Neuronal stem cell (in vitro differentiated cells): ENCODE measurements at regions not wholly inside any gene's neighbourhood (a gene's known extent, or its start where the extent isn't known, plus 50 kb on each side); places are given as distances from the start of the nearest gene placed in this dataset.

Experiments used
- DNase-seq: peaks from one replicate; pipeline ENCODE4 v3.0.0-alpha.2; 2013; ENCODE audit warnings: low spot score
- H2AFZ ChIP-seq: one replicate; pipeline ENCODE4 v1.6.1; 2013; ENCODE audit warnings: mild to moderate bottlenecking, low read length, inconsistent platforms
- H2AK5ac ChIP-seq: 2 replicates; pipeline ENCODE4 v1.6.1; 2013; ENCODE audit warnings: low read depth, mild to moderate bottlenecking, inconsistent platforms, low read length, moderate library complexity, mixed read lengths
- H2BK120ac ChIP-seq: 2 replicates; pipeline ENCODE4 v1.6.1; 2013; ENCODE audit warnings: low read depth, mild to moderate bottlenecking, inconsistent platforms, low read length, moderate library complexity, mixed read lengths
- H2BK12ac ChIP-seq: one replicate; pipeline ENCODE4 v1.6.1; 2013; ENCODE audit warnings: low read length, inconsistent platforms
- H2BK15ac ChIP-seq: 2 replicates; pipeline ENCODE4 v1.6.1; 2013; ENCODE audit warnings: mild to moderate bottlenecking, low read length, inconsistent platforms, mixed read lengths
- H2BK5ac ChIP-seq: one replicate; pipeline ENCODE4 v1.6.1; 2013; ENCODE audit warnings: inconsistent platforms, mild to moderate bottlenecking, low read length, moderate library complexity
- H3K14ac ChIP-seq: one replicate; pipeline ENCODE4 v1.6.1; 2013; ENCODE audit warnings: low read length, inconsistent platforms
- H3K18ac ChIP-seq: 2 replicates; pipeline ENCODE4 v1.6.1; 2013; ENCODE audit warnings: low read length, inconsistent platforms
- H3K23ac ChIP-seq: 2 replicates; pipeline ENCODE4 v1.6.1; 2013; ENCODE audit warnings: low read depth, mild to moderate bottlenecking, mixed read lengths, low read length, inconsistent platforms; ENCODE audit not compliant: poor library complexity
- H3K27ac ChIP-seq: replicated peaks from 3 replicates; pipeline ENCODE4 v1.5.1; 2013; ENCODE audit warnings: low read length, inconsistent platforms
- H3K27me3 ChIP-seq, 3 experiments: 2 replicates each; pipeline ENCODE4 v1.6.1; 2013; ENCODE audit warnings: low read length in 3 of 3, mild to moderate bottlenecking in 2 of 3, inconsistent platforms in 1 of 3, low read depth in 1 of 3, mixed read lengths in 1 of 3, moderate library complexity in 1 of 3; ENCODE audit not compliant: control insufficient read depth in 3 of 3, insufficient read depth in 3 of 3
- H3K36me3 ChIP-seq, 2 donors: replicated peaks in 1 of 2; 2 replicates each; pipeline ENCODE4 v1.6.1; 2013; ENCODE audit warnings: low read length in 2 of 2; ENCODE audit not compliant: control insufficient read depth in 2 of 2, insufficient read depth in 2 of 2
- H3K4ac ChIP-seq: 2 replicates; pipeline ENCODE4 v1.6.1; 2013; ENCODE audit warnings: inconsistent platforms, mild to moderate bottlenecking, low read length, moderate library complexity
- H3K4me1 ChIP-seq, 2 donors: 1 replicate in 1 of 2; 2 replicates in 1 of 2; pipeline ENCODE4 v1.6.1; 2013; ENCODE audit warnings: low read length in 2 of 2, low read depth in 1 of 2; ENCODE audit not compliant: control insufficient read depth in 2 of 2, insufficient read depth in 1 of 2
- H3K4me2 ChIP-seq: one replicate; pipeline ENCODE4 v1.6.1; 2013; ENCODE audit warnings: mild to moderate bottlenecking, low read length, inconsistent platforms; ENCODE audit not compliant: insufficient read depth, poor library complexity, severe bottlenecking
- H3K4me3 ChIP-seq, 2 donors: 2 replicates each; pipeline ENCODE4 v1.5.1; 2013; ENCODE audit warnings: low read length in 2 of 2, mild to moderate bottlenecking in 2 of 2, inconsistent platforms in 1 of 2, moderate library complexity in 1 of 2
- H3K79me1 ChIP-seq: one replicate; pipeline ENCODE4 v1.6.1; 2013; ENCODE audit warnings: low read depth, mild to moderate bottlenecking, inconsistent platforms, low read length, moderate library complexity
- H3K9ac ChIP-seq: one replicate; pipeline ENCODE4 v1.6.1; 2013; ENCODE audit warnings: mild to moderate bottlenecking, low read depth, low read length, inconsistent platforms; ENCODE audit not compliant: poor library complexity
- H3K9me3 ChIP-seq, 2 donors: replicated peaks in 1 of 2; 2 replicates each; pipeline versions ENCODE3 to v1.6.1; 2013; ENCODE audit warnings: low read length in 2 of 2, mild to moderate bottlenecking in 2 of 2, inconsistent platforms in 1 of 2, low read depth in 1 of 2, mixed read lengths in 1 of 2, moderate library complexity in 1 of 2; ENCODE audit not compliant: control insufficient read depth in 2 of 2, insufficient read depth in 1 of 2
- H4K8ac ChIP-seq: one replicate; pipeline ENCODE4 v1.6.1; 2013; ENCODE audit warnings: low read depth, mild to moderate bottlenecking, inconsistent platforms, low read length, moderate library complexity
- H4K91ac ChIP-seq: one replicate; pipeline ENCODE4 v1.6.1; 2013; ENCODE audit warnings: low read length, low read depth, mild to moderate bottlenecking, inconsistent platforms; ENCODE audit not compliant: poor library complexity
- WGBS, 2 donors: extraction: QIAGEN DNeasy Blood & Tissue Kit; methylation state at CpG; one replicate each; pipeline ENCODE4 v1.1.7; 2013; ENCODE audit warnings: missing lambda C conversion rate in 2 of 2, mixed read lengths in 1 of 2; ENCODE audit not compliant: insufficient read length in 2 of 2, insufficient replicate concordance in 1 of 2; ENCODE audit errors: extremely low coverage in 2 of 2; 5-methylcytosine and 5-hydroxymethylcytosine counted together

DNA sequence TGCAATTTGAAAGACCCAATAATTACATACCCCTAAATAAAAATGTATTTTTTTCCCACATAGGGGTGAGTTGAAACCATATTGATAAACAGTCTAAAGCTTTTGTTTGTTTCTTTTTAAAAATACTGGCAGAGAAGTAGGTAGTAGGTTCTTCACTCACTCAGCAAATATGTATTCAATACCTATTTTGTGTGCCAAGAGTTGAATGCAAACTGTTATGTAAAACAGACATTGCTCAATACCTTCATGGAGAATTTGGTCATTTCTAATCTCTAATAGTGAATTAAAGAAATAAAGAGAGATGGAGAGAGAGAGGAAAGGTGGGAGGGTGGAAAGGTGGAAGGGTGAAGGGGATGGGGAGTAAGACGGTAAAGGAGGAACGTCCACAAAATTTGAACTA lies 589.9 kb upstream of the GNPDA2 start:
- no peak overlapping the region for H3K18ac ChIP-seq
- 100% methylated on average over 2 of the region's 2 CpGs; no CpG with 5 or more reads in 1 of the 2 donors for WGBS, 2 donors
- H3K4me3 ChIP-seq: no peak overlapping the region
- no peak overlapping the region for H3K4ac ChIP-seq
- no peak overlapping the region for H4K8ac ChIP-seq
- no peaks in the 10 kb centered on the region for H3K27me3 ChIP-seq
- H2BK12ac ChIP-seq: no peak overlapping the region
- no peak overlapping the region for H2AK5ac ChIP-seq
- no peak for DNase-seq
- no peaks in the 10 kb centered on the region for H3K36me3 ChIP-seq
- no peaks in the 10 kb centered on the region for H3K9me3 ChIP-seq
- no peak overlapping the region for H3K9ac ChIP-seq
- H3K23ac ChIP-seq: no peak overlapping the region
- no peak overlapping the region for H2BK5ac ChIP-seq
- H2BK15ac ChIP-seq: no peak overlapping the region
- H3K14ac ChIP-seq: no peak overlapping the region
- H4K91ac ChIP-seq: no peak overlapping the region
- no peaks in the 10 kb centered on the region for H3K4me1 ChIP-seq
- no peaks in the 10 kb centered on the region for H3K79me1 ChIP-seq
- no peak overlapping the region for H3K4me2 ChIP-seq
- H2BK120ac ChIP-seq: no peak overlapping the region
- no peak overlapping the region for H3K27ac ChIP-seq
- no peak overlapping the region for H2AFZ ChIP-seq

GRCh38 chr4:45302828-45303227 lies 576.5 kb upstream of the GNPDA2 start:
- H3K4me3 ChIP-seq: no peak overlapping the region
- no peaks in the 10 kb centered on the region for H3K4me1 ChIP-seq

DNA sequence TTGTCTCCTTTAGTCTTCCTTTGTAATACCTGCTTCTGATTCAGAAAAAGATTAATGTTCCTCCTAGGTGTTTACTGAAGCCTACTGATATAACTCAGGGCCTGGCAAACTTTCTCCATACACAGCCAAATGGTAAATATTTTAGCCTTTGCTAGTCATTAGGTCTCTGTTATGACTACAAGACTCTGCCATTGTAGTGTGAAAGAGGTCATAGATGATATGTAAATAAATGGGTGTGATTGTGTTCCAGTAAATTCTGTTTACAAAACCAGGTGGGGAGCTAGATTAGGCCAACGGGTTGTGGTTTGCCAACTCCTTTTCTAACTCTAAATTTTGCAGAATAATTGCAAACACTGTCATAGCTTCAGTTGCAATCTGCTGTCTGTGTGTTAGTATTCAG lies 568.1 kb upstream of the GNPDA2 start:
- Histone ChIP-seq H2BK120ac (no peak overlapping the region), H3K4me1 (no peaks in the 10 kb centered on the region), H3K4me2 (no peak overlapping the region), H3K9ac (no peak overlapping the region), H3K27ac (no peak overlapping the region), H3K9me3 (no peaks in the 10 kb centered on the region), H2BK15ac (no peak overlapping the region), H2BK12ac (no peak overlapping the region), H3K18ac (no peak overlapping the region), H4K8ac (no peak overlapping the region), H2AFZ (no peak overlapping the region), H3K36me3 (no peaks in the 10 kb centered on the region), H3K4me3 (no peak overlapping the region), H4K91ac (no peak overlapping the region), H3K23ac (no peak overlapping the region), H3K14ac (no peak overlapping the region), H3K4ac (no peak overlapping the region), H2BK5ac (no peak overlapping the region), H3K79me1 (no peaks in the 10 kb centered on the region), H2AK5ac (no peak overlapping the region), H3K27me3 (no peaks in the 10 kb centered on the region)
- DNase-seq: no peak
- WGBS, 2 donors: no CpG with 5 or more reads among the region's 1 CpG

More at GRCh38 chr4:45302828-45303227, 576.5 kb upstream of the GNPDA2 start:
- Histone ChIP-seq H4K8ac (no peak overlapping the region), H2BK15ac (no peak overlapping the region), H3K27ac (no peak overlapping the region), H3K14ac (no peak overlapping the region), H3K9me3 (no peaks in the 10 kb centered on the region), H2AFZ (no peak overlapping the region), H3K79me1 (no peaks in the 10 kb centered on the region), H4K91ac (no peak overlapping the region), H3K4ac (no peak overlapping the region), H2BK120ac (no peak overlapping the region), H2BK12ac (no peak overlapping the region), H3K18ac (no peak overlapping the region), H2AK5ac (no peak overlapping the region), H3K9ac (no peak overlapping the region), H2BK5ac (no peak overlapping the region), H3K27me3 (no peaks in the 10 kb centered on the region), H3K36me3 (no peaks in the 10 kb centered on the region), H3K4me2 (no peak overlapping the region), H3K23ac (no peak overlapping the region)
- DNase-seq: no peak
- no CpG with 5 or more reads among the region's 1 CpG for WGBS, 2 donors

DNA sequence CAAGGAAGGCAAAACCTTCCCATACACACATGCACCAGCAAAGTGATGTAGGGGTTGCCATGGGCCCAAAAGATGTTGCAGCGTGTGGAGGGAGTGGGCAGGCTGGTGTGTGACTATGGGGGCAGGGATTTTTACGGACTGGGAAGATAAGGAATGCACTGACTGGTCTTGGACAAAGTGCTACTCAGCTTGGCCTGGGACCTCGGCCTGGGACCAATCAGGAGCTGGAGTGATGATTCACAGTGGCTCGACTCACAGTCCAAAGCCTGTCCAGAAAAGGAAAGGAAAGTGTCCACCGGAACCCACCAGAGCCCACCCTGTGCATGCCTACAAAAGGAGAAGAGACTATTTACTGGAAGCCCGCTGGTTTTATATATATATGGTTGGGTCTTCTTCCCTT lies 567.0 kb upstream of the GNPDA2 start:
- H2BK120ac ChIP-seq: no peak overlapping the region
- no peak overlapping the region for H3K23ac ChIP-seq
- WGBS, 2 donors: no CpG with 5 or more reads among the region's 6 CpGs
- H2BK5ac ChIP-seq: no peak overlapping the region
- H3K18ac ChIP-seq: no peak overlapping the region
- H2BK15ac ChIP-seq: no peak overlapping the region
- H4K8ac ChIP-seq: no peak overlapping the region
- H3K4me1 ChIP-seq: no peaks in the 10 kb centered on the region
- no peaks in the 10 kb centered on the region for H3K9me3 ChIP-seq
- H3K36me3 ChIP-seq: no peaks in the 10 kb centered on the region
- no peak overlapping the region for H3K27ac ChIP-seq
- H3K4me3 ChIP-seq: peak overlapping the region in 1 of 2 donors; percentile 2
- H3K4me2 ChIP-seq: no peak overlapping the region
- H3K27me3 ChIP-seq: no peaks in the 10 kb centered on the region
- H3K79me1 ChIP-seq: no peaks in the 10 kb centered on the region
- no peak overlapping the region for H2BK12ac ChIP-seq
- H3K4ac ChIP-seq: no peak overlapping the region
- no peak overlapping the region for H3K9ac ChIP-seq
- H4K91ac ChIP-seq: no peak overlapping the region
- no peak overlapping the region for H2AK5ac ChIP-seq
- peak overlapping the region; percentile 21 for H2AFZ ChIP-seq
- H3K14ac ChIP-seq: no peak overlapping the region
- DNase-seq: no peak
